GM18507 (cell line): ENCODE measurements at regions not wholly inside any gene's neighbourhood (a gene's known extent, or its start where the extent isn't known, plus 50 kb on each side); places are given as distances from the start of the nearest gene placed in this dataset.

ENCODE experiments used
- DNase-seq: peaks from one replicate; pipeline ENCODE4 v3.0.0; 2011; ENCODE audit warnings: low read depth; ENCODE audit not compliant: insufficient read length; ENCODE audit errors: extremely low spot score
- FAIRE-seq: peaks from 2 replicates; lab custom pipeline; 2011; peaks lifted over from hg19 to GRCh38; lab: Jason Lieb, UNC

GRCh38 chr2:192311701-192312460 is 117.1 kb upstream of the TMEFF2 start:
- no peak for DNase-seq
- FAIRE-seq: no peak

DNA sequence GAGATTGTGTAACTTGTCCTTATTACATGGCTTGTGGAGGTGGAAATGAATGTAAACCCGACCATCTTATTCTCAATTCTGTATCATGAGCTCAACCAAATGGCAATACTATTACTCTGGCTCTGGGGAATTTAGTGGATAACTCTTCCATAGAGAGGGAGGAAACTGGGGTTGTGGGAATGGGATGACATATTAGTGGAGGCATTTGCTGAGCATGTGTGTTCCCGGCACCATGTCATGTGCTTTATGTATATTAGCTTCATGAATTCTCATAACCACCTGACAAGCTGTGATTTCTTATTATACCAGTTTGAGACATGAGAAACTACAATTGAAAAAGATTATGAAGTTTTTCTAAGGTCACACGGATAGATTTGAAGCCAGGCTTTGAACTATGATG is 112.8 kb upstream of the TMEFF2 start:
- DNase-seq (no peak), FAIRE-seq (no peak)

GRCh38 chr2:192298664-192299063 is 103.9 kb upstream of the TMEFF2 start:
- FAIRE-seq (no peak), DNase-seq (no peak)

- FAIRE-seq: no peak
- no peak for DNase-seq
Observed at GRCh38 chr2:192292478-192292877, 97.7 kb upstream of the TMEFF2 start.

- DNase-seq: no peak
- FAIRE-seq: no peak
Observed at GRCh38 chr2:192288295-192288694, 93.6 kb upstream of the TMEFF2 start.

- DNase-seq (no peak), FAIRE-seq (no peak)
Observed at GRCh38 chr2:192286093-192286701, 91.5 kb upstream of the TMEFF2 start.

GRCh38 chr2:192283450-192283849 is 88.7 kb upstream of the TMEFF2 start:
- no peak for DNase-seq
- FAIRE-seq: no peak

- no peak for DNase-seq
- no peak for FAIRE-seq
Observed at GRCh38 chr2:192278701-192279100, 84.0 kb upstream of the TMEFF2 start.

- FAIRE-seq (peak; percentile 38), DNase-seq (no peak)
Observed at GRCh38 chr2:192277494-192278109, 82.9 kb upstream of the TMEFF2 start.

- FAIRE-seq: no peak
- DNase-seq: no peak
Observed at GRCh38 chr2:192275632-192276031, 80.9 kb upstream of the TMEFF2 start.

- DNase-seq: no peak
- FAIRE-seq: no peak
Observed at GRCh38 chr2:192267484-192267883, 72.8 kb upstream of the TMEFF2 start.

- no peak for FAIRE-seq
- DNase-seq: no peak
Observed at GRCh38 chr2:192265751-192266150, 71.0 kb upstream of the TMEFF2 start.

- DNase-seq (no peak), FAIRE-seq (no peak)
Observed at GRCh38 chr2:192254444-192254843, 59.7 kb upstream of the TMEFF2 start.

DNA sequence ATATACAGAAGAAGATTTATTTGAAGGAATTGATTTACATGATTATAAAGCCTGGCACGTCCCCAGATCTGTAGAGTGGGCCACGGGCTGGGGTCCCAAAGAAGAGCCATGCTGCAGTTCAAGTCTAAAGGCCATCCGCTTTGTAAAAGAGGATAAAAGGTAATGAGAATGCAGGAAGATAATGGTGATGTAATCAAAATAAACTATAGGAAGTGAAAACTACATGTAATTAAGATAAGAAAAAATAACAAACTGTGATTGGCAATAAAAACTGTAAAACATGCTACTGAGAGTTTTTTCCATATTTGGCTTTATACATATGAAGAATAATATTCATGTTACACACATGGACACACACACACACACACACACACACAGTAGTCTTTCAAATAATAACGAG is 59.0 kb upstream of the TMEFF2 start:
- no peak for DNase-seq
- FAIRE-seq: no peak

DNA sequence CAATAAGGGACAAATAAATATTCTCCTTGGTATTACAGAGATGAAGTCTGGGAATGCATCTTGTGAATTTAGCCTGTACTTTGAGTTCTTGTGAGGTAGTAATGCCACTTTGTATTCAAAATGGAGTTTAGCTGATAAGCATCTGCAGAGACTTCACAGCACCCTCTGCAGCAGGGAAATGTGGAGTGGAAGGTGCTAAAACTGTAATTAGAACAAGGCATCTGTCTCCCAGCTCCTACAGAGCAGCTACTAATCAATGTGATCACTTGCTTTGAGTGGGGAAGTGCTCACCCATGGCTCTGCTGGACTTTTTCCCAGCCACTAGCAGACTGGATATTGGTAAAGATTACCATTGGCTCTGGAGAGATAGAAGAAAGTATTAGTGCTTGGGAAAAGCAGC is 56.2 kb upstream of the TMEFF2 start:
- FAIRE-seq: no peak
- DNase-seq: no peak

DNA sequence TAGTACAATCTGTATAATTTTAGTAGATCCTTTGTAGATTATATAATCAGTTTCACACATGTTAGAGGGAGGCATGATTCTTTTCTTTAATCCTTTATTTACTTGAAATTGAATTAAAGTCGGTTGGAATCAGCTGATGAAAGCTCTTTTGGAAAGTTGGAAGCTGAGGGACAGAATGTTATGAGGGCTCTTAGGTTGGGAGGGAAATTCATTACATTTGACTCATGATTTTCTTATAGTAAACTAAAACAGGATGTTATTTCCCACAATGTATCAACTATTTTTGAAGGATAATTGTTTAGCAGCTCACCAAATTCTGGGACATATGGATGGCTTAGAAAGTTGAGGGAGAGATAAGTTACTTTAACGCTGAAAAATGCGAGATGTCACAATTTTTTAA is 52.7 kb upstream of the TMEFF2 start:
- DNase-seq (no peak), FAIRE-seq (no peak)

DNA sequence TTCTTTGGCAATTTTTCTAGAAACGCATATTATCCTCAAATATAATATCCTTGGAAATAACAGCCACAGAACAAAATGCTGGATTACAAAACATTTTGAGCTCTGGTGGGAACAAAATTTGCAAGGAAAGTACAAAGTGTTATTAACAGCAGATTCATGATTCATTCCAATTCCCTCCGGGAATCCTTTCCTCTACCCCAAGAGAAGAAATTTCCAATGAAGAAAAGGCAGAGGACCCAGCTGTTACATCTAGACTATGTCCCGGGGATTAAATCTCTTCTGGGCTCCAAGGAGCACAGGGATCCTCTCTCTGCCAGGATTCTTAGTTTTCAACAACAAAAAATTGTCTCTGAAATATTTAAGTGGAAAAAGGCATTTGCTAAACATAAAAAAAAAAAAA is 51.6 kb upstream of the TMEFF2 start:
- DNase-seq (no peak), FAIRE-seq (no peak)

DNA sequence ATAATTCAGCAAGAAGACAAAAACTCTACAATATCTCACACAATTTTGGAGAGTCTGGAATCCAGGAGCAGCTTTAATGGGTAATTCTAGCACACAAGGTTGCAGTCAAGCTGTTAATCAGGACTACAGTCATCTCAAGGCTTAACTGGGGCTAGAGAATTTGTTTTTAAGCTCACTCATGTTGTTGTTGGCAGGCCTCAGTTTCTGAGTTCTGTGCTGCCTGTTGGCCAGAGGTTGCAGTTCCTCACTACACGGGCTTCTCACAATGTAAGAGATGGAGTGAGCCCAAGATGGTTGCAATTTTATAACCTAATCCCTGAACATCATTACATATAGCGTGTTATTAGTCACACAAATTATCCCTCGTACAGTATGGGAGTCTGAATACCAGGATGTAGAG is 50.6 kb upstream of the TMEFF2 start:
- FAIRE-seq (no peak), DNase-seq (no peak)
